Mesendoderm (in vitro differentiated cells): ENCODE measurements at regions not wholly inside any gene's neighbourhood (a gene's known extent, or its start where the extent isn't known, plus 50 kb on each side); places are given as distances from the start of the nearest gene placed in this dataset.

Experiments used
- DNase-seq: peaks from one replicate; pipeline ENCODE4 v3.0.0; 2013
- H2AK5ac ChIP-seq: 2 replicates; pipeline ENCODE4 v1.6.1; 2013; ENCODE audit warnings: low read length, inconsistent platforms
- H2BK120ac ChIP-seq: 2 replicates; pipeline ENCODE4 v1.6.1; 2013; ENCODE audit warnings: low read depth, mild to moderate bottlenecking, low read length, moderate library complexity, mixed read lengths
- H2BK15ac ChIP-seq: replicated peaks from 2 replicates; pipeline ENCODE4 v1.6.1; 2013; ENCODE audit warnings: low read depth, mild to moderate bottlenecking, moderate library complexity
- H2BK5ac ChIP-seq: 2 replicates; pipeline ENCODE4 v1.6.1; 2013; ENCODE audit warnings: low read length, inconsistent platforms
- H3K18ac ChIP-seq: 2 replicates; pipeline ENCODE4 v1.6.1; 2013; ENCODE audit warnings: mild to moderate bottlenecking, low read length, mixed read lengths
- H3K23ac ChIP-seq: one replicate; pipeline ENCODE4 v1.6.1; 2013; ENCODE audit warnings: low read length
- H3K27ac ChIP-seq: 2 replicates; pipeline ENCODE4 v1.5.1; 2013; ENCODE audit warnings: low read depth, mild to moderate bottlenecking, inconsistent platforms, low read length, moderate library complexity
- H3K27me3 ChIP-seq: 2 replicates; pipeline ENCODE4 v1.6.1; 2013; ENCODE audit warnings: low read length, control low read depth, mild to moderate bottlenecking, inconsistent platforms; ENCODE audit not compliant: insufficient read depth, poor library complexity
- H3K36me3 ChIP-seq: 2 replicates; pipeline ENCODE4 v1.6.1; 2013; ENCODE audit warnings: low read length, inconsistent platforms; ENCODE audit not compliant: control insufficient read depth, insufficient read depth
- H3K4ac ChIP-seq: one replicate; pipeline ENCODE4 v1.6.1; 2013; ENCODE audit warnings: low read depth, mild to moderate bottlenecking, low read length, moderate library complexity
- H3K4me1 ChIP-seq: 2 replicates; pipeline ENCODE4 v1.6.1; 2013; ENCODE audit warnings: low read depth, low read length, inconsistent platforms; ENCODE audit not compliant: control insufficient read depth
- H3K4me2 ChIP-seq: 2 replicates; pipeline ENCODE4 v1.6.1; 2013; ENCODE audit warnings: low read length
- H3K4me3 ChIP-seq: 2 replicates; pipeline ENCODE4 v1.5.1; 2013; ENCODE audit warnings: mild to moderate bottlenecking, low read length
- H3K56ac ChIP-seq: one replicate; pipeline ENCODE4 v1.6.1; 2013; ENCODE audit warnings: low read length
- H3K79me1 ChIP-seq: 2 replicates; pipeline ENCODE4 v1.6.1; 2013; ENCODE audit warnings: low read length, inconsistent platforms
- H3K79me2 ChIP-seq: 2 replicates; pipeline ENCODE4 v1.6.1; 2013; ENCODE audit warnings: mild to moderate bottlenecking, low read length; ENCODE audit not compliant: control insufficient read depth, insufficient read depth
- H3K9ac ChIP-seq: 2 replicates; pipeline ENCODE4 v1.6.1; 2013; ENCODE audit warnings: low read length, inconsistent platforms
- H4K5ac ChIP-seq: one replicate; pipeline ENCODE4 v1.6.1; 2013; ENCODE audit warnings: low read length
- H4K8ac ChIP-seq: one replicate; pipeline ENCODE4 v1.6.1; 2013; ENCODE audit warnings: low read depth, mild to moderate bottlenecking, control low read depth, low read length, moderate library complexity
- WGBS: extraction: QIAGEN DNeasy Blood & Tissue Kit; methylation state at CpG from one replicate; pipeline ENCODE4 v1.1.7; 2013; ENCODE audit warnings: low lambda C conversion rate, missing lambda C conversion rate; ENCODE audit not compliant: insufficient coverage; ENCODE audit errors: extremely low coverage; 5-methylcytosine and 5-hydroxymethylcytosine counted together

DNA sequence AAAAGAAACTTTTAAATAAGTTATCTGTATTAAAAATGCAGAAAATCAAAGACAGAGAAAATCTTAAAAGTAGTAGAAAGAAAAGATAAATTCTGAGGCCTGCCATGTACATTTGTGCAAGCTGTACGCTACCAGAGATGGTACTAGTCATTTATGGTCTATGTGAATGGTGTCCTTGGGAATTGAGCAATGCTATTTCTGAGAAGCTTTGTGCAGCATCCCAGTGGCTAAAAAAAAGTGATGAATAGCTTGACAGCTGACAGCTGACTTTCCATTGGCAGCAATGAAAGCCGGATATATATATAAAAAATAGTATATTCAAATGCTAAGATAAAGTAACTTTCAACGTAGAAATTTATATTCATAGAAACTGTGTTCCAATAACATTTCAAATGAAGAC, 58.8 kb upstream of the KCTD3 start:
- Histone ChIP-seq H3K4me1 (no peaks in the 10 kb centered on the region), H2BK120ac (no peak overlapping the region), H3K36me3 (no peaks in the 10 kb centered on the region), H3K4ac (no peak overlapping the region), H3K27me3 (no peaks in the 10 kb centered on the region), H3K79me1 (no peaks in the 10 kb centered on the region), H2AK5ac (no peak overlapping the region), H3K18ac (no peak overlapping the region), H3K79me2 (no peaks in the 10 kb centered on the region), H4K5ac (no peak overlapping the region), H3K56ac (no peak overlapping the region), H3K23ac (no peak overlapping the region), H3K4me2 (no peak overlapping the region), H2BK15ac (no peak overlapping the region), H2BK5ac (no peak overlapping the region), H3K4me3 (no peak overlapping the region), H3K9ac (no peak overlapping the region), H3K27ac (no peak overlapping the region), H4K8ac (no peak overlapping the region)
- no CpG with 5 or more reads among the region's 3 CpGs for WGBS
- DNase-seq: no peak
